NT2/D1 (cell line): ENCODE measurements at regions not wholly inside any gene's neighbourhood (a gene's known extent, or its start where the extent isn't known, plus 50 kb on each side); places are given as distances from the start of the nearest gene placed in this dataset.

Experiments
- SUZ12 ChIP-seq: IDR thresholded peaks from 2 replicates; pipeline ENCODE4 v1.6.1; 2011; ENCODE audit not compliant: insufficient read length, insufficient read depth; ENCODE audit errors: extremely low read depth
- YY1 ChIP-seq: IDR thresholded peaks from 2 replicates; pipeline ENCODE4 v1.6.1; 2011; ENCODE audit not compliant: insufficient read length, insufficient read depth

- TF ChIP-seq YY1, result no peak
- TF ChIP-seq SUZ12, result no peak
Observed at GRCh38 chr7:145909991-145910513, 206.5 kb upstream of the CNTNAP2 start.
